ENCODE measurements at regions not wholly inside any gene's neighbourhood (a gene's known extent, or its start where the extent isn't known, plus 50 kb on each side); places are given as distances from the start of the nearest gene placed in this dataset.

- H3K9me3 ChIP-seq (ENCODE audit: control insufficient read depth in 1 of 2, insufficient read depth in 1 of 2, low read depth in 1 of 2, low read length in 2 of 2): no peaks in the 10 kb centered on the region
- H3K9ac ChIP-seq (ENCODE audit: low read length): no peak overlapping the region
- no peaks in the 10 kb centered on the region for H3K36me3 ChIP-seq (ENCODE audit: control insufficient read depth in 1 of 2, insufficient read depth in 2 of 2, low read length in 2 of 2)
- intact Hi-C loops (cut with micrococcal nuclease): no loop called here
- ChIA-PET POLR2A (no interaction called here), RAD21 (ENCODE audit: low non-redundant PET in 1 of 2, low total read pairs in 2 of 2, uncharacterized antibody in 2 of 2, unreplicated experiment in 2 of 2) (no interaction called here), CTCF (no interaction called here)
- no peaks in the 10 kb centered on the region for H3K79me2 ChIP-seq (ENCODE audit: insufficient read depth, low read length)
- no peak overlapping the region for H2AFZ ChIP-seq (ENCODE audit: low read depth, low read length, poor library complexity, severe bottlenecking)
- H3K4me1 ChIP-seq (ENCODE audit: control insufficient read depth in 1 of 2, insufficient read depth in 2 of 2, low read length in 2 of 2): no peaks in the 10 kb centered on the region
- TF ChIP-seq EGR1 (IDR thresholded peaks at IDR 0.05; ENCODE audit: low read depth) (no peak), RAD21 (IDR thresholded peaks at IDR 0.05; ENCODE audit: low read depth) (no peak), POLR2A (IDR thresholded peaks at IDR 0.05; ENCODE audit: borderline replicate concordance, extremely low read depth, insufficient read depth, insufficient read length) (no peak), TCF7L2 (IDR thresholded peaks at IDR 0.05; ENCODE audit: borderline replicate concordance, extremely low read depth, insufficient read depth, insufficient read length) (no peak), ELF1 (IDR thresholded peaks at IDR 0.05; ENCODE audit: borderline replicate concordance, low read depth) (no peak), POLR2AphosphoS5 (IDR thresholded peaks at IDR 0.05; ENCODE audit: low read depth, low read length) (no peak)
- H3K4me2 ChIP-seq (ENCODE audit: low read length): no peak overlapping the region
- BruUV-seq (replicated peaks): no TSS peak
- no peak overlapping the region for H3K4me3 ChIP-seq (replicated peaks in 1 of 2; ENCODE audit: low read depth in 1 of 2, low read length in 2 of 2)
- ATAC-seq: no peak
- no peaks in the 10 kb centered on the region for H3K9me2 ChIP-seq (ENCODE audit: insufficient read depth)
- DNase-seq (ENCODE audit: low read depth, low spot score): no peak
- H4K20me1 ChIP-seq (ENCODE audit: insufficient read depth): no peaks in the 10 kb centered on the region
- no peak overlapping the region for H3K27ac ChIP-seq (ENCODE audit: low read depth, low read length)
- peaks cover 20% of the 10 kb centered on the region for H3K27me3 ChIP-seq (ENCODE audit: insufficient read depth, low read length)
Measured at GRCh38 chr6:6469074-6469473, 119.4 kb upstream of the LY86 start.

GRCh38 chr6:6470123-6470522 lies 118.4 kb upstream of the LY86 start:
- RAD21 ChIA-PET (ENCODE audit: low non-redundant PET in 1 of 2, low total read pairs in 2 of 2, uncharacterized antibody in 2 of 2, unreplicated experiment in 2 of 2): no interaction called here
- Histone ChIP-seq H3K4me1 (ENCODE audit: control insufficient read depth in 1 of 2, insufficient read depth in 2 of 2, low read length in 2 of 2) (no peaks in the 10 kb centered on the region), H3K79me2 (ENCODE audit: insufficient read depth, low read length) (no peaks in the 10 kb centered on the region), H3K27me3 (ENCODE audit: insufficient read depth, low read length) (peaks cover 24% of the 10 kb centered on the region), H3K9ac (ENCODE audit: low read length) (no peak overlapping the region), H2AFZ (ENCODE audit: low read depth, low read length, poor library complexity, severe bottlenecking) (no peak overlapping the region), H4K20me1 (ENCODE audit: insufficient read depth) (no peaks in the 10 kb centered on the region), H3K4me3 (replicated peaks in 1 of 2; ENCODE audit: low read depth in 1 of 2, low read length in 2 of 2) (no peak overlapping the region), H3K36me3 (ENCODE audit: control insufficient read depth in 1 of 2, insufficient read depth in 2 of 2, low read length in 2 of 2) (no peaks in the 10 kb centered on the region), H3K9me3 (ENCODE audit: control insufficient read depth in 1 of 2, insufficient read depth in 1 of 2, low read depth in 1 of 2, low read length in 2 of 2) (no peaks in the 10 kb centered on the region), H3K9me2 (ENCODE audit: insufficient read depth) (no peaks in the 10 kb centered on the region), H3K27ac (ENCODE audit: low read depth, low read length) (no peak overlapping the region), H3K4me2 (ENCODE audit: low read length) (no peak overlapping the region)
- DNase-seq (ENCODE audit: low read depth, low spot score) (no peak), ATAC-seq (no peak)
- POLR2A ChIA-PET: no interaction called here
- BruUV-seq (replicated peaks): no TSS peak
- no peak for TF ChIP-seq MAX (IDR thresholded peaks at IDR 0.05)
- TF ChIP-seq REST (IDR thresholded peaks at IDR 0.05; ENCODE audit: low read depth): no peak
- intact Hi-C loops (cut with micrococcal nuclease): no loop called here
- CTCF ChIA-PET: no interaction called here

Measured in HCT116 (cell line).